ENCODE measurements at regions not wholly inside any gene's neighbourhood (a gene's known extent, or its start where the extent isn't known, plus 50 kb on each side); places are given as distances from the start of the nearest gene placed in this dataset.

DNA sequence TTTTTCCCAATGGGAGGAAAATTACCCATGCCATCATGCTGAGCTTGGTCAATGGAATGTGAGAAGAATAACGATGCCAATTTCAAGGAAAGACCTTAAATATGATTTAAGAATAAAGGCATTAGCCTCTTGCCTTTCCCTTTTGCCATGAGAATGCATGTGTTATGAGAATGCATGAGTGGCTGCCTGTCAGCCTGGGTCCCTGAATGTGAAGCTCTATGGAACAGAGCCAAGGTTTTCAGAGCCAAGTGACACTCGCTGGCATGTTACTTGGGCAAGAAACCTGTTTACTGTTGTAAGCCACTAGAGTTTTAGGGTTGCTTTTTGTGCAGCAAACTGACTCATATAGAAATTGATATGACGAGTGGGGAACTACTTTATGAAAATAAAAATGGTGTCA, 75.7 kb downstream of the JRKL start:
- DNase-seq (ENCODE audit: low spot score) = no peak
- no peak for TF ChIP-seq EZH2 (IDR thresholded peaks at IDR 0.05; ENCODE audit: borderline replicate concordance, low read depth, low read length, poor library complexity, severe bottlenecking)
- TF ChIP-seq, protein P1, sequence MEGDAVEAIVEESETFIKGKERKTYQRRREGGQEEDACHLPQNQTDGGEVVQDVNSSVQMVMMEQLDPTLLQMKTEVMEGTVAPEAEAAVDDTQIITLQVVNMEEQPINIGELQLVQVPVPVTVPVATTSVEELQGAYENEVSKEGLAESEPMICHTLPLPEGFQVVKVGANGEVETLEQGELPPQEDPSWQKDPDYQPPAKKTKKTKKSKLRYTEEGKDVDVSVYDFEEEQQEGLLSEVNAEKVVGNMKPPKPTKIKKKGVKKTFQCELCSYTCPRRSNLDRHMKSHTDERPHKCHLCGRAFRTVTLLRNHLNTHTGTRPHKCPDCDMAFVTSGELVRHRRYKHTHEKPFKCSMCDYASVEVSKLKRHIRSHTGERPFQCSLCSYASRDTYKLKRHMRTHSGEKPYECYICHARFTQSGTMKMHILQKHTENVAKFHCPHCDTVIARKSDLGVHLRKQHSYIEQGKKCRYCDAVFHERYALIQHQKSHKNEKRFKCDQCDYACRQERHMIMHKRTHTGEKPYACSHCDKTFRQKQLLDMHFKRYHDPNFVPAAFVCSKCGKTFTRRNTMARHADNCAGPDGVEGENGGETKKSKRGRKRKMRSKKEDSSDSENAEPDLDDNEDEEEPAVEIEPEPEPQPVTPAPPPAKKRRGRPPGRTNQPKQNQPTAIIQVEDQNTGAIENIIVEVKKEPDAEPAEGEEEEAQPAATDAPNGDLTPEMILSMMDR (conservative IDR thresholded peaks at IDR 0.05; ENCODE audit: low read depth, low read length) = no peak
- no peaks in the 10 kb centered on the region for H3K27me3 ChIP-seq (replicated peaks; ENCODE audit: insufficient read depth, low read depth, low read length, poor library complexity)
- BruUV-seq (replicated peaks) = no TSS peak
- no peaks in the 10 kb centered on the region for H3K36me3 ChIP-seq (ENCODE audit: insufficient read depth, low read length, poor library complexity, severe bottlenecking)
- intact Hi-C loops (cut with micrococcal nuclease; ENCODE audit: unreplicated experiment) = loop anchor here (5.0 to 10.0 kb wide), 2 partner anchors 327 to 439 kb away; no protein-coding TSS in a partner anchor
- H3K4me1 ChIP-seq (ENCODE audit: insufficient read depth, low read length, poor library complexity, severe bottlenecking) = peaks cover 6% of the 10 kb centered on the region
- no peak overlapping the region for H3K27ac ChIP-seq (ENCODE audit: low read depth, low read length, poor library complexity, severe bottlenecking)
- no peaks in the 10 kb centered on the region for H3K9me3 ChIP-seq (ENCODE audit: low read depth, low read length, poor library complexity, severe bottlenecking)
- no peak overlapping the region for H3K4me3 ChIP-seq (ENCODE audit: low read depth, low read length, poor library complexity, severe bottlenecking)
- ChIA-PET POLR2A (ENCODE audit: low non-redundant PET) (no interaction called here), CTCF (interaction anchor here (0.7 to 1.0 kb wide), 2 partner anchors 15 to 108 kb away, joined by 3 read pairs; no protein-coding TSS in a partner anchor)

DNA sequence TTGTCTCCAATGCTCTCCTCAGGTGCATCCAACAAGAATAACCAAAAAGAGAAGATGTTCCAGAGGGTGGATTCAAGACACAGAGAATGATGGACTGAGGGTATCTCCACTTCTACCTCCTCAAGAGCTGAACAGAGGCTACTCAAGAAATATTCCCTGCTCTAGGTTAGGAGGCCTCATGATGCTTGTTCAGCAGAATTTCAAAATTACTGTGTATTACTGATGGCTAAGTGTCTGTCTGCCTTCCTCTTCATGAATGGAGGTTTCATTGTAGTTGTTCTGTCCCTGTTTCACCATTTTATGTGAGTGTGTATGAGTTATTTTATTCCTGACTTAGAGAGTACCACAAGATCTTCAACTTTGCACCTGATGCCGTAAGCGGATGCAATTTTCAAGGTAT, 76.8 kb downstream of the JRKL start:
- POLR2A ChIA-PET (ENCODE audit: low non-redundant PET) = no interaction called here
- H3K4me3 ChIP-seq (ENCODE audit: low read depth, low read length, poor library complexity, severe bottlenecking) = no peak overlapping the region
- CTCF ChIA-PET = no interaction called here
- H3K27ac ChIP-seq (ENCODE audit: low read depth, low read length, poor library complexity, severe bottlenecking) = no peak overlapping the region
- H3K36me3 ChIP-seq (ENCODE audit: insufficient read depth, low read length, poor library complexity, severe bottlenecking) = no peaks in the 10 kb centered on the region
- TF ChIP-seq, protein P1 (conservative IDR thresholded peaks at IDR 0.05; ENCODE audit: low read depth, low read length) = no peak
- TF ChIP-seq EZH2 (IDR thresholded peaks at IDR 0.05; ENCODE audit: borderline replicate concordance, low read depth, low read length, poor library complexity, severe bottlenecking) = no peak
- H3K4me1 ChIP-seq (ENCODE audit: insufficient read depth, low read length, poor library complexity, severe bottlenecking) = peaks cover 6% of the 10 kb centered on the region
- intact Hi-C loops (cut with micrococcal nuclease; ENCODE audit: unreplicated experiment) = loop anchor here (5.0 to 10.0 kb wide), 2 partner anchors 326 to 438 kb away; no protein-coding TSS in a partner anchor
- no TSS peak for BruUV-seq (replicated peaks)
- no peaks in the 10 kb centered on the region for H3K27me3 ChIP-seq (replicated peaks; ENCODE audit: insufficient read depth, low read depth, low read length, poor library complexity)
- H3K9me3 ChIP-seq (ENCODE audit: low read depth, low read length, poor library complexity, severe bottlenecking) = no peaks in the 10 kb centered on the region
- no peak for DNase-seq (ENCODE audit: low spot score)

DNA sequence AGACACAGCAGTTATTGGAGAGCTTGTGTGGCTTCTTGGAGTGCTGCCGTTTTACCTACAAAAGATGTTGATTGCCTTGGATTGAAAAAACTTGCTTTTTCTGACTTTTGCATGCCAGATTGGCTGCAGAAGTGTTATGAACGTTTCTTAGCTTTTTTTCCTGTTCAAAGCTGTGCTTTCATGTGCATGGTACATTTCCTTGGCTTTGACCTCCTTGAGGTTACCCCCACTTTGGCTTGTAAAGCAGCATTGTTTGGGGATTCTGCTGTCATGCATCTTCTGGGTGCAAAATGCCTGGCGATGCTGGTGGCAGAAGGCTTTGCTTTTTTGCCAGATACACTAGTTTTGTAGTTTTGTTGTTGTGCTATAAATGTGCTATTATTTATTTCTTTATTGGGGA, 80.0 kb downstream of the JRKL start:
- BruUV-seq (replicated peaks) = no TSS peak
- intact Hi-C loops (cut with micrococcal nuclease; ENCODE audit: unreplicated experiment) = loop anchor here (5.0 to 10.0 kb wide), 2 partner anchors 323 to 435 kb away; no protein-coding TSS in a partner anchor
- Histone ChIP-seq H3K4me3 (ENCODE audit: low read depth, low read length, poor library complexity, severe bottlenecking) (no peak overlapping the region), H3K27me3 (replicated peaks; ENCODE audit: insufficient read depth, low read depth, low read length, poor library complexity) (no peaks in the 10 kb centered on the region), H3K27ac (ENCODE audit: low read depth, low read length, poor library complexity, severe bottlenecking) (no peak overlapping the region), H3K9me3 (ENCODE audit: low read depth, low read length, poor library complexity, severe bottlenecking) (no peaks in the 10 kb centered on the region), H3K36me3 (ENCODE audit: insufficient read depth, low read length, poor library complexity, severe bottlenecking) (no peaks in the 10 kb centered on the region), H3K4me1 (ENCODE audit: insufficient read depth, low read length, poor library complexity, severe bottlenecking) (no peaks in the 10 kb centered on the region)
- no peak for DNase-seq (ENCODE audit: low spot score)
- POLR2A ChIA-PET (ENCODE audit: low non-redundant PET) = no interaction called here
- CTCF ChIA-PET = no interaction called here
- TF ChIP-seq, protein P1 (conservative IDR thresholded peaks at IDR 0.05; ENCODE audit: low read depth, low read length) = no peak
- TF ChIP-seq EZH2 (IDR thresholded peaks at IDR 0.05; ENCODE audit: borderline replicate concordance, low read depth, low read length, poor library complexity, severe bottlenecking) = no peak

Measured in A673 (cell line).